Uterus (tissue), 2 donors: ENCODE measurements at regions not wholly inside any gene's neighbourhood (a gene's known extent, or its start where the extent isn't known, plus 50 kb on each side); places are given as distances from the start of the nearest gene placed in this dataset.

Experiments used
- CTCF ChIP-seq, 4 experiments: fragments of 200-600 bp in 2 of 4; fragments of 450-650 bp in 2 of 4; sonication (generic) in 2 of 4; IDR thresholded peaks; one replicate each; pipeline ENCODE4 v1.5.1; 2016 to 2019; ENCODE audit warnings: antibody characterized with exemption in 4 of 4, mild to moderate bottlenecking in 2 of 4, moderate library complexity in 1 of 4
- POLR2A ChIP-seq, 2 donors: fragments of 450-650 bp; IDR thresholded peaks; one replicate each; pipeline ENCODE4 v1.6.1; 2016; ENCODE audit warnings: antibody characterized with exemption in 2 of 2, mild to moderate bottlenecking in 1 of 2, moderate library complexity in 1 of 2

- TF ChIP-seq CTCF (IDR thresholded peaks at IDR 0.05) (no peak), POLR2A (IDR thresholded peaks at IDR 0.05) (no peak)
Measured at GRCh38 chr7:24402655-24403054, 118.7 kb downstream of the NPY start.
